ENCODE measurements at regions not wholly inside any gene's neighbourhood (a gene's known extent, or its start where the extent isn't known, plus 50 kb on each side); places are given as distances from the start of the nearest gene placed in this dataset.

DNA sequence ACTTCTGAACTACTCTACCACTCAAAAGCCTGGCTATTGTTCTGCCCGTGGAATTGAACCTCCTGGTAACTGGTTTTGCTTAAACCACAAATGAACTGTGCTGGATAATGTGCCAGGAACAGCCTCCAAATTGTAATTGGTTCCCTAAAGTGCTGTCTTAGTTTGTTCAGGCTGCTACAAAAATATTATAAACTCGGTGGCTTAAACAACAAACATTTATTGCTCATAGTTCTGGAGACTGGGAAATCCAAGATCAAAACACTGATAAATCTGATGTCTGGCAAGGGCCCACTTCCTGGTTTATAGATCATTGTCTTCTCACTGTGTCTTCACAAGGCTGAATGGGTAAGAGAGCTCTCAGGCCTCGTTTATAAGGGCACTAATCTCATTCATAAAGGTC lies 149.2 kb upstream of the NCKAP5 start:
- Histone ChIP-seq H3K36me3 (ENCODE audit: insufficient read depth, low read length) (no peaks in the 10 kb centered on the region), H3K4me2 (ENCODE audit: low read depth, low read length, poor library complexity, severe bottlenecking) (no peak overlapping the region), H3K27me3 (ENCODE audit: insufficient read depth, low read length, poor library complexity, severe bottlenecking) (no peaks in the 10 kb centered on the region), H3K4me1 (ENCODE audit: insufficient read depth, low read length, poor library complexity, severe bottlenecking) (no peaks in the 10 kb centered on the region), H3F3A (ENCODE audit: low read depth) (no peaks in the 10 kb centered on the region), H3K79me2 (ENCODE audit: insufficient read depth, low read length) (no peaks in the 10 kb centered on the region), H3K9ac (ENCODE audit: low read depth, low read length, poor library complexity, severe bottlenecking) (no peak overlapping the region), H2AFZ (ENCODE audit: low read length) (no peak overlapping the region), H3K9me3 (ENCODE audit: insufficient read depth, low read depth, low read length) (0 out of 2 replicates have a peak, but pooled peaks cover 3% of the 10 kb centered on the region), H4K20me1 (ENCODE audit: insufficient read depth, low read length, poor library complexity, severe bottlenecking) (no peaks in the 10 kb centered on the region), H3K9me2 (replicated peaks; ENCODE audit: low read depth, low read length) (no peaks in the 10 kb centered on the region), H3K4me3 (ENCODE audit: low read length, poor library complexity, severe bottlenecking) (no peak overlapping the region)
- TF ChIP-seq CTCF (conservative IDR thresholded peaks at IDR 0.05; ENCODE audit: low read length) (no peak), EZH2phosphoT487 (IDR thresholded peaks at IDR 0.05; ENCODE audit: borderline replicate concordance) (no peak)

DNA sequence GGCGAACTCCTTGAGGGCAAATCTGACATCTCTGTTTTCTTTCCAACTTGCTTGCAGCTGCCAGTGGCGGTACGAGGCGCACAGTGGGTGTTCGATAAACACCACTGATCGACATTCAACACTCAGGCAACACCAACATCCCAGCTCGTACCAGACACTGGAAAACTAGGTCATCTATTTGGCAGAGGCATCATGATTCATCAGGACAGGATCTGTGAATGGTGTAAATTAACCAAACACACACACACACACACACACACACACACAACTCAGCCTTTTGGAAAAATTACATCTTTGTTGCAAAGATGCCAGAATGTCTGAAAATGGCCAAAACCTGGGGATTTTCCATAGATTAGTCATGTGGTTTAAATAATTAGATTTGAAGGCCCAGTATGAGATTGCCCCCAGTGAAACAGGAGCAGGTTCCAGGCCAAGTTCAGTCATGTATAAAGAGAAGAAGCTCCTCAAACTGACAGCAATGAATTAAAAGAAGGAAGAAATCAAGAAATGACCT lies 150.5 kb upstream of the NCKAP5 start:
- TF ChIP-seq CTCF (conservative IDR thresholded peaks at IDR 0.05; ENCODE audit: low read length) (no peak), EZH2phosphoT487 (IDR thresholded peaks at IDR 0.05; ENCODE audit: borderline replicate concordance) (no peak)
- no peaks in the 10 kb centered on the region for H3K36me3 ChIP-seq (ENCODE audit: insufficient read depth, low read length)
- H3K9ac ChIP-seq (ENCODE audit: low read depth, low read length, poor library complexity, severe bottlenecking) = no peak overlapping the region
- H4K20me1 ChIP-seq (ENCODE audit: insufficient read depth, low read length, poor library complexity, severe bottlenecking) = no peaks in the 10 kb centered on the region
- no peaks in the 10 kb centered on the region for H3K27me3 ChIP-seq (ENCODE audit: insufficient read depth, low read length, poor library complexity, severe bottlenecking)
- H3K4me2 ChIP-seq (ENCODE audit: low read depth, low read length, poor library complexity, severe bottlenecking) = no peak overlapping the region
- H3F3A ChIP-seq (ENCODE audit: low read depth) = no peaks in the 10 kb centered on the region
- no peak overlapping the region for H2AFZ ChIP-seq (ENCODE audit: low read length)
- no peak overlapping the region for H3K4me3 ChIP-seq (ENCODE audit: low read length, poor library complexity, severe bottlenecking)
- H3K4me1 ChIP-seq (ENCODE audit: insufficient read depth, low read length, poor library complexity, severe bottlenecking) = no peaks in the 10 kb centered on the region
- no peaks in the 10 kb centered on the region for H3K79me2 ChIP-seq (ENCODE audit: insufficient read depth, low read length)
- no peaks in the 10 kb centered on the region for H3K9me2 ChIP-seq (replicated peaks; ENCODE audit: low read depth, low read length)
- H3K9me3 ChIP-seq (ENCODE audit: insufficient read depth, low read depth, low read length) = 0 out of 2 replicates have a peak, but pooled peaks cover 3% of the 10 kb centered on the region

GRCh38 chr2:133720429-133720828 lies 152.2 kb upstream of the NCKAP5 start:
- Histone ChIP-seq H3K9me3 (ENCODE audit: insufficient read depth, low read depth, low read length) (0 out of 2 replicates have a peak, but pooled peaks cover 3% of the 10 kb centered on the region), H3K4me3 (ENCODE audit: low read length, poor library complexity, severe bottlenecking) (no peak overlapping the region), H3F3A (ENCODE audit: low read depth) (no peaks in the 10 kb centered on the region), H3K4me1 (ENCODE audit: insufficient read depth, low read length, poor library complexity, severe bottlenecking) (no peaks in the 10 kb centered on the region), H3K9ac (ENCODE audit: low read depth, low read length, poor library complexity, severe bottlenecking) (no peak overlapping the region), H3K27me3 (ENCODE audit: insufficient read depth, low read length, poor library complexity, severe bottlenecking) (no peaks in the 10 kb centered on the region), H3K4me2 (ENCODE audit: low read depth, low read length, poor library complexity, severe bottlenecking) (no peak overlapping the region), H2AFZ (ENCODE audit: low read length) (no peak overlapping the region), H4K20me1 (ENCODE audit: insufficient read depth, low read length, poor library complexity, severe bottlenecking) (no peaks in the 10 kb centered on the region), H3K36me3 (ENCODE audit: insufficient read depth, low read length) (no peaks in the 10 kb centered on the region), H3K79me2 (ENCODE audit: insufficient read depth, low read length) (no peaks in the 10 kb centered on the region), H3K9me2 (replicated peaks; ENCODE audit: low read depth, low read length) (no peaks in the 10 kb centered on the region)
- TF ChIP-seq CTCF (conservative IDR thresholded peaks at IDR 0.05; ENCODE audit: low read length) = no peak
- TF ChIP-seq EZH2phosphoT487 (IDR thresholded peaks at IDR 0.05; ENCODE audit: borderline replicate concordance) = no peak

Data from Loucy (cell line).